ENCODE measurements at regions not wholly inside any gene's neighbourhood (a gene's known extent, or its start where the extent isn't known, plus 50 kb on each side); places are given as distances from the start of the nearest gene placed in this dataset.

GRCh38 chr10:123382491-123382890 lies 228.3 kb downstream of the BUB3 start:
- no peak for TF ChIP-seq CTCF (IDR thresholded peaks at IDR 0.05)
- no peak for TF ChIP-seq POLR2A (IDR thresholded peaks at IDR 0.05)
